Calu3 (cell line): ENCODE measurements at regions not wholly inside any gene's neighbourhood (a gene's known extent, or its start where the extent isn't known, plus 50 kb on each side); places are given as distances from the start of the nearest gene placed in this dataset.

Experiments
- BruUV-seq: library from RNA; stranded (reverse); fragments of 400-500 nt; replicated peaks from 2 replicates; lab custom pipeline; 2021; lab: Mats Ljungman, UMichigan
- CTCF ChIA-PET: fragments of 300-600 bp; sonication (Branson Sonifier 250); formaldehyde crosslinking; loops from one replicate; lab custom pipeline; 2022; ENCODE audit warnings: antibody characterized with exemption; lab: Charles Lee
- DNase-seq: peaks from one replicate; pipeline ENCODE4 v3.0.0; 2022
- H3K27ac Mint-ChIP-seq: one replicate; pipeline ENCODE4 v1.8.0; 2022; ENCODE audit warnings: mixed read lengths; ENCODE audit not compliant: unreplicated experiment
- H3K27me3 Mint-ChIP-seq: one replicate; pipeline ENCODE4 v1.8.0; 2022; ENCODE audit warnings: mixed read lengths; ENCODE audit not compliant: unreplicated experiment
- H3K36me3 Mint-ChIP-seq: one replicate; pipeline ENCODE4 v1.8.0; 2022; ENCODE audit warnings: mild to moderate bottlenecking, moderate library complexity, mixed read lengths; ENCODE audit not compliant: insufficient read depth, unreplicated experiment
- H3K4me1 Mint-ChIP-seq: one replicate; pipeline ENCODE4 v1.8.0; 2022; ENCODE audit warnings: mild to moderate bottlenecking, low read depth, mixed read lengths; ENCODE audit not compliant: unreplicated experiment
- H3K4me3 Mint-ChIP-seq: one replicate; pipeline ENCODE4 v1.8.0; 2022; ENCODE audit warnings: mild to moderate bottlenecking, low read depth, moderate library complexity, mixed read lengths; ENCODE audit not compliant: unreplicated experiment
- H3K9me3 Mint-ChIP-seq: one replicate; pipeline ENCODE4 v1.8.0; 2022; ENCODE audit warnings: low read depth, mixed read lengths; ENCODE audit not compliant: unreplicated experiment
- intact Hi-C: fragments of 100-400 bp; cut with micrococcal nuclease; formaldehyde crosslinking; loops from one replicate; pipeline ENCODE4 v1.10.0; 2022; ENCODE audit not compliant: unreplicated experiment
- TF ChIP-seq, protein P1 (sequence below): fragments of 200-600 bp; IDR thresholded peaks from one replicate; pipeline ENCODE4 v1.8.0; 2022; ENCODE audit warnings: antibody characterized with exemption; ENCODE audit not compliant: unreplicated experiment

DNA sequence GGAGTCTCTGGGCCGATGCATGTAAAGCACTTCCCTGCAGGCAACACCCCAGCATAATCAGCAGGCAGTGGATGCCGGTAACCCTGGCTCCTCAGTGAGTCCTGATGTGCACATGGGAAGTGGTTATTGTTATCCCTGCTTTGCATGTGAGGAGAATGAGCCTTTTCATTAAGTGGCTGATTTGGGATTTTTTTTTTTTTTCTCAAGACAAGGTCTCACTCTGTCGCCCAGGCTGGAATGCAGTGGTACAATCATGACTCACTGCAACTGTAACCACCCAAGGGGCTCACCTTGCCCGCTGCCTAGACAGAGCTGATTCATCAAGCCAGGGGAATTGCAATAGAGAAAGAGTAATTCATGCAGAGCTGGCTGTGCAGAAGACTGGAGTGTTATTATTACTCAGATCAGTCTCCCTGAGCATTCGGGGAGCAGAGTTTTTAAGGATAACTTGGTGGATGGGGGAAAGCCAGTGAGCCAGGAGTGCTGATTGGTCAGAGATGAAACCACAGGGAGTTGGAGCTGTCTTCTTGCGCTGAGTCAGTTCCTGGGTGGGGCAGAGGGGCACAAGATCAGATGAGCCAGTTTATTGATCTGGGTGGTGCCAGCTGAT lies 95.4 kb downstream of the SOCS6 start:
- H3K4me3 Mint-ChIP-seq, result peak overlapping the region; percentile 66
- DNase-seq, result peak; percentile 86
- H3K9me3 Mint-ChIP-seq, result no peaks in the 10 kb centered on the region
- peak overlapping the region; percentile 98 for H3K27ac Mint-ChIP-seq
- CTCF ChIA-PET, result interaction anchor here (0.7 to 1.8 kb wide), 5 partner anchors 12 to 187 kb away, joined by 3 to 10 read pairs (median 4); no protein-coding TSS in a partner anchor
- H3K27me3 Mint-ChIP-seq, result no peaks in the 10 kb centered on the region
- intact Hi-C loops, result loop anchor here (2.0 to 5.0 kb wide), 4 partner anchors 39 to 187 kb away; no protein-coding TSS in a partner anchor
- TF ChIP-seq, protein P1, sequence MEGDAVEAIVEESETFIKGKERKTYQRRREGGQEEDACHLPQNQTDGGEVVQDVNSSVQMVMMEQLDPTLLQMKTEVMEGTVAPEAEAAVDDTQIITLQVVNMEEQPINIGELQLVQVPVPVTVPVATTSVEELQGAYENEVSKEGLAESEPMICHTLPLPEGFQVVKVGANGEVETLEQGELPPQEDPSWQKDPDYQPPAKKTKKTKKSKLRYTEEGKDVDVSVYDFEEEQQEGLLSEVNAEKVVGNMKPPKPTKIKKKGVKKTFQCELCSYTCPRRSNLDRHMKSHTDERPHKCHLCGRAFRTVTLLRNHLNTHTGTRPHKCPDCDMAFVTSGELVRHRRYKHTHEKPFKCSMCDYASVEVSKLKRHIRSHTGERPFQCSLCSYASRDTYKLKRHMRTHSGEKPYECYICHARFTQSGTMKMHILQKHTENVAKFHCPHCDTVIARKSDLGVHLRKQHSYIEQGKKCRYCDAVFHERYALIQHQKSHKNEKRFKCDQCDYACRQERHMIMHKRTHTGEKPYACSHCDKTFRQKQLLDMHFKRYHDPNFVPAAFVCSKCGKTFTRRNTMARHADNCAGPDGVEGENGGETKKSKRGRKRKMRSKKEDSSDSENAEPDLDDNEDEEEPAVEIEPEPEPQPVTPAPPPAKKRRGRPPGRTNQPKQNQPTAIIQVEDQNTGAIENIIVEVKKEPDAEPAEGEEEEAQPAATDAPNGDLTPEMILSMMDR, result no peak
- no TSS peak for BruUV-seq
- H3K4me1 Mint-ChIP-seq, result peaks cover 54% of the 10 kb centered on the region
- H3K36me3 Mint-ChIP-seq, result peaks cover 34% of the 10 kb centered on the region

DNA sequence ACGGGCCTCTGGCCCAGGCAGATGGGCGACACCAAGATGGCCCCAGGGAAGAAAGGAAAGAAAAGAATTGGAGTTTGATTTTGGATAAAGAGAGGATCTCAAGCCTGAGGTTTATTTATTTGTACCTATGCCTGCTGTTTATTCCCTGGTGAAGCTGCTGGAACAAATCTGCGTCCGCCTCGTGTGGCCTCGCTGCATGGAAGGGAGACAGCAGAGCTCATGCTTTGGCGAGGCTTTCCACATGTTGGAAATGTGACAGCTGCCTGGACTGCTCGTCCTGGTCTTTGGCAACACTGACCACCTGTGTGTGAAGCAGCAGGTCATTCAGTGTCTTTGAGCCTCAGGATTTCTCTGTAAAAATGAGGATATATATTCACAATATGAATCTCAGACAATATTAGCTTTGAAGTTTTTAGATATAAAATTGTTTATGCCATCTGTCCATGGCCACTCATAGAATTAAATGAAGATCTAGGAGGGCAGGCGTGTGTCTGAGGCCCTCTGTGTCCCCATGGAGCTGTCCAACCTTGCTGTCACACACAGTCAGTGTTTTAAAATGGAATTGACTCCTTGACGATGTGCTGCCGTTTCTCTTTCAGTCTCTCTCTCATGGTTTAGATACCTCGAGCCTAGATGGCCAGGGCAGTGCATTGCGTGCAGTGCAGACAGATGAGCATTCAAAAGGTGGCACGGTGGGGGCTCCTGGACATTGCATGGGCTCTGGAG lies 94.3 kb downstream of the SOCS6 start:
- DNase-seq, result no peak
- H3K4me3 Mint-ChIP-seq, result peak overlapping the region; percentile 66
- H3K27ac Mint-ChIP-seq, result peak overlapping the region; percentile 98
- TF ChIP-seq, protein P1, result no peak
- CTCF ChIA-PET, result interaction anchor here (1.8 kb wide), 1 partner anchor 39 kb away, joined by 10 read pairs; no protein-coding TSS in a partner anchor
- intact Hi-C loops, result loop anchor here (5.0 kb wide), 2 partner anchors 46 to 186 kb away; no protein-coding TSS in a partner anchor
- BruUV-seq, result no TSS peak
- peaks cover 59% of the 10 kb centered on the region for H3K4me1 Mint-ChIP-seq
- no peaks in the 10 kb centered on the region for H3K9me3 Mint-ChIP-seq
- H3K36me3 Mint-ChIP-seq, result peaks cover 34% of the 10 kb centered on the region
- no peaks in the 10 kb centered on the region for H3K27me3 Mint-ChIP-seq

DNA sequence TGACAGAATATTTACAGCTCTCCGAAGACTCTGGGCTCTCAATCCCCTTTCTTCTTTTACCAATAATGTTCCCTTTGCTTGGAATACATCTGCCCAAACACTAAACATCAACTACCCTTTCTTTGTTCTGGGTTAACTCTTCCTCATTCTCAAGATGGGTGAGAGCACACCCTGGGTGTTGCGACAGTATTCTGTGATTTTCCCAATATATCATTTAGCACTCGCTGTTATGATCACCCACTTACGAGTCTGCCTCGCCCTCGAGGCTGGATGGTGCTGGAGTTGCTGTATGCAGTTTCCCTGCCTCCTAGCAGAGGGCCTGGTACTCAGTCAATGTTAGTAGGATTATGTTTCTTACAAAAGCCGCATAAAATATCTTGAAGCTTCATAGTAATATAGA lies 93.2 kb downstream of the SOCS6 start:
- Mint-ChIP-seq H3K4me1 (peaks cover 70% of the 10 kb centered on the region), H3K27me3 (no peaks in the 10 kb centered on the region), H3K27ac (peak overlapping the region; percentile 98), H3K9me3 (no peaks in the 10 kb centered on the region), H3K36me3 (peaks cover 41% of the 10 kb centered on the region), H3K4me3 (peak overlapping the region; percentile 61)
- peak; percentile 45 for DNase-seq
- intact Hi-C loops, result loop anchor here (5.0 kb wide), 2 partner anchors 45 to 185 kb away; no protein-coding TSS in a partner anchor
- TF ChIP-seq, protein P1, result no peak
- BruUV-seq, result TSS peak; percentile 85
- CTCF ChIA-PET, result interaction anchor here (0.8 to 1.5 kb wide), 4 partner anchors 10 to 52 kb away, joined by 3 to 5 read pairs (median 4); no protein-coding TSS in a partner anchor
